Fibroblast of lung (primary cell): ENCODE measurements at regions not wholly inside any gene's neighbourhood (a gene's known extent, or its start where the extent isn't known, plus 50 kb on each side); places are given as distances from the start of the nearest gene placed in this dataset.
A peak's percentile ranks its signal among the peaks of the same experiment; 100 is the strongest.

Experiments used
- DNase-seq, 2 donors: peaks; one replicate each; pipeline versions ENCODE4 v3.0.0 to v3.0.0-alpha.2; 2010; ENCODE audit warnings: low read depth in 2 of 2
- H2AFZ ChIP-seq: 2 replicates; pipeline ENCODE4 v1.5.1; 2012; ENCODE audit warnings: low read length, control low read depth, inconsistent platforms
- H3K27ac ChIP-seq: 2 replicates; pipeline ENCODE4 v1.5.1; 2011; ENCODE audit warnings: low read length, control low read depth; ENCODE audit not compliant: insufficient read depth
- H3K27me3 ChIP-seq: 2 replicates; pipeline ENCODE4 v1.5.1; 2011; ENCODE audit warnings: mild to moderate bottlenecking, low read length; ENCODE audit not compliant: control insufficient read depth, insufficient read depth
- H3K36me3 ChIP-seq: 2 replicates; pipeline ENCODE4 v1.5.1; 2011; ENCODE audit warnings: low read length; ENCODE audit not compliant: control insufficient read depth, insufficient read depth
- H3K4me1 ChIP-seq: 2 replicates; pipeline ENCODE4 v1.5.1; 2011; ENCODE audit warnings: low read length; ENCODE audit not compliant: control insufficient read depth, insufficient read depth; ENCODE audit errors: extremely low read depth
- H3K4me2 ChIP-seq: 2 replicates; pipeline ENCODE4 v1.5.1; 2011; ENCODE audit warnings: low read length, control low read depth; ENCODE audit not compliant: insufficient read depth; ENCODE audit errors: extremely low read depth
- H3K4me3 ChIP-seq, 4 experiments: fragments of 200-600 bp in 1 of 4; sonication (generic) in 1 of 4; replicated peaks in 1 of 4; 2 replicates each; pipeline ENCODE4 v1.5.1; 2011 to 2016; ENCODE audit warnings: low read length in 4 of 4, low read depth in 3 of 4, mild to moderate bottlenecking in 3 of 4, control low read depth in 2 of 4, inconsistent platforms in 1 of 4, mixed read lengths in 1 of 4; ENCODE audit not compliant: insufficient read depth in 1 of 4; ENCODE audit errors: control extremely low read depth in 1 of 4
- H3K79me2 ChIP-seq: 2 replicates; pipeline ENCODE4 v1.5.1; 2012; ENCODE audit warnings: mild to moderate bottlenecking, low read length, inconsistent platforms; ENCODE audit not compliant: control insufficient read depth, insufficient read depth
- H3K9ac ChIP-seq: 2 replicates; pipeline ENCODE4 v1.5.1; 2011; ENCODE audit warnings: mild to moderate bottlenecking, low read length, control low read depth; ENCODE audit not compliant: insufficient read depth
- H3K9me3 ChIP-seq: 2 replicates; pipeline ENCODE4 v1.5.1; 2012; ENCODE audit warnings: low read depth, low read length; ENCODE audit not compliant: control insufficient read depth, insufficient read depth
- H4K20me1 ChIP-seq: 2 replicates; pipeline ENCODE4 v1.5.1; 2011; ENCODE audit warnings: low read length; ENCODE audit not compliant: control insufficient read depth, insufficient read depth; ENCODE audit errors: extremely low read depth
- CTCF ChIP-seq, 2 donors: IDR thresholded peaks in 1 of 2; conservative IDR thresholded peaks in 1 of 2; 1 replicate in 1 of 2; 2 replicates in 1 of 2; pipeline ENCODE4 v1.5.1; 2011 to 2012; ENCODE audit warnings: low read length in 2 of 2, control low read depth in 1 of 2, inconsistent platforms in 1 of 2, low read depth in 1 of 2, mild to moderate bottlenecking in 1 of 2
- EZH2 ChIP-seq: IDR thresholded peaks from 2 replicates; pipeline ENCODE4 v1.5.1; 2012; ENCODE audit warnings: low read length, control low read depth, mild to moderate bottlenecking; ENCODE audit errors: missing control alignments

- no peak overlapping the region for H3K27ac ChIP-seq
- no peak overlapping the region for H3K4me3 ChIP-seq
- H3K27me3 ChIP-seq: no peaks in the 10 kb centered on the region
- no peak overlapping the region for H3K9ac ChIP-seq
- H3K36me3 ChIP-seq: no peaks in the 10 kb centered on the region
- H2AFZ ChIP-seq: no peak overlapping the region
- no peak for DNase-seq
- TF ChIP-seq EZH2 (no peak), CTCF (conservative IDR thresholded peaks at IDR 0.05 in 1 of 2, IDR thresholded peaks at IDR 0.05 in 1 of 2; ENCODE audit: low read depth in 1 of 2, low read length in 2 of 2) (no peak)
- no peaks in the 10 kb centered on the region for H3K4me1 ChIP-seq
- no peaks in the 10 kb centered on the region for H4K20me1 ChIP-seq
- H3K9me3 ChIP-seq: no peaks in the 10 kb centered on the region
- H3K79me2 ChIP-seq: no peaks in the 10 kb centered on the region
- H3K4me2 ChIP-seq: no peak overlapping the region
Measured at GRCh38 chr12:45148619-45149018, 67.3 kb upstream of the ANO6 start.

- no peaks in the 10 kb centered on the region for H3K79me2 ChIP-seq
- H3K9me3 ChIP-seq: no peaks in the 10 kb centered on the region
- no peak overlapping the region for H3K9ac ChIP-seq
- no peak overlapping the region for H3K4me3 ChIP-seq
- H3K36me3 ChIP-seq: no peaks in the 10 kb centered on the region
- no peak overlapping the region for H3K4me2 ChIP-seq
- no peak overlapping the region for H3K27ac ChIP-seq
- no peak overlapping the region for H2AFZ ChIP-seq
- H3K4me1 ChIP-seq: no peaks in the 10 kb centered on the region
- no peaks in the 10 kb centered on the region for H4K20me1 ChIP-seq
- TF ChIP-seq EZH2 (no peak), CTCF (conservative IDR thresholded peaks at IDR 0.05 in 1 of 2, IDR thresholded peaks at IDR 0.05 in 1 of 2; ENCODE audit: low read depth in 1 of 2, low read length in 2 of 2) (no peak)
- DNase-seq: no peak
- no peaks in the 10 kb centered on the region for H3K27me3 ChIP-seq
Measured at GRCh38 chr12:45165284-45165683, 50.6 kb upstream of the ANO6 start.

- no peak overlapping the region for H3K9ac ChIP-seq
- TF ChIP-seq CTCF (conservative IDR thresholded peaks at IDR 0.05 in 1 of 2, IDR thresholded peaks at IDR 0.05 in 1 of 2; ENCODE audit: low read depth in 1 of 2, low read length in 2 of 2): no peak
- no peak for TF ChIP-seq EZH2
- H3K79me2 ChIP-seq: no peaks in the 10 kb centered on the region
- H3K27me3 ChIP-seq: no peaks in the 10 kb centered on the region
- H3K4me2 ChIP-seq: no peak overlapping the region
- H3K9me3 ChIP-seq: no peaks in the 10 kb centered on the region
- H2AFZ ChIP-seq: no peak overlapping the region
- DNase-seq: peak in 1 of 2 donors; percentile 19
- no peak overlapping the region for H3K4me3 ChIP-seq
- H3K36me3 ChIP-seq: no peaks in the 10 kb centered on the region
- H4K20me1 ChIP-seq: no peaks in the 10 kb centered on the region
- H3K4me1 ChIP-seq: no peaks in the 10 kb centered on the region
- no peak overlapping the region for H3K27ac ChIP-seq
Measured at GRCh38 chr12:45166056-45166455, 49.8 kb upstream of the ANO6 start.
